ENCODE measurements at regions not wholly inside any gene's neighbourhood (a gene's known extent, or its start where the extent isn't known, plus 50 kb on each side); places are given as distances from the start of the nearest gene placed in this dataset.

DNA sequence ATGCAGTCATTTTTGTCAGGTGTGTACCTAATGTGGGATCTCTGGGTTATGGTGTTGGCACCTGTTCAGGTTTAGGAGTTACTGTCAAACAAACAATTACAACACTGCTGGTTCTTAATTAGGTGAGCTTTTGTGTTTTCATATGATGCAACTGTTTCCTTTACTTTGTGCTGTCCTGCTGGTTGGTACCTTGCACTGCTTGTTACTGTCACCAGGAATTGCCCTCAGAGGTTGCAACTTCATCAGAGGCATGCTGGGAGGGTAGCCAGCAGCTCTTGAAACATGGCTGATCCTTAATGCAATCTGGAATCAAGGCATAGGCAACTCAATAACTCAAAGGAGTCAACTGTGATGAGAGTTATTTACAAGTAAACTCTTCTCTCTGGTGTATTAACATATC lies 400.3 kb downstream of the MIAT start:
- Histone ChIP-seq H3K36me3 (ENCODE audit: insufficient read depth, low read length) (no peaks in the 10 kb centered on the region), H3K27me3 (ENCODE audit: control insufficient read depth, insufficient read depth, low read length) (peaks cover 65% of the 10 kb centered on the region), H3K9ac (ENCODE audit: low read depth, low read length) (no peak overlapping the region), H3K9me3 (replicated peaks; ENCODE audit: low read length) (no peaks in the 10 kb centered on the region), H3K4me2 (ENCODE audit: low read length) (no peak overlapping the region), H3K4me1 (ENCODE audit: control insufficient read depth, insufficient read depth, low read length) (no peaks in the 10 kb centered on the region), H3K4me3 (ENCODE audit: low read length) (no peak overlapping the region)

DNA sequence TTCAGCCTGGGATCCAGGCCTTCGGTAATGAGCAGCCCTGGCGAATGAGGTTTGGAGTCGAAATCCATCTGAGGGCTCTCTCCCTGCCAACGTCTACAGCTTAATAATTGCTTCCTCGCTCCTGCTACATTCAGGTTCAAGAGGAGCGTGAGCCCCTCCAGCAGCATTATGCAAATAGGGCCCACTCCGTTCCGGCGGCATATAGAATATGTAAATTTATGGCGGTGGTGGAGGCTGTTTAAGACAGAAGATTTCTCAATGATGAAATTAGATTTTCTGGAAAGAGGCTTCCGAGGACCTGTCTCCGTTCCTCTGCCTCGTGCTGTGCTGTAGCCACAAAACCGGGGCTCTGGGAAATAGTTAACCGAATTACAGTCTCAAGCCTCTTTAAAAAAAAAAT lies 402.8 kb downstream of the MIAT start:
- H3K27me3 ChIP-seq (ENCODE audit: control insufficient read depth, insufficient read depth, low read length): peaks cover 75% of the 10 kb centered on the region
- H3K4me2 ChIP-seq (ENCODE audit: low read length): no peak overlapping the region
- no peaks in the 10 kb centered on the region for H3K9me3 ChIP-seq (replicated peaks; ENCODE audit: low read length)
- no peaks in the 10 kb centered on the region for H3K36me3 ChIP-seq (ENCODE audit: insufficient read depth, low read length)
- no peak overlapping the region for H3K9ac ChIP-seq (ENCODE audit: low read depth, low read length)
- H3K4me3 ChIP-seq (ENCODE audit: low read length): no peak overlapping the region
- H3K4me1 ChIP-seq (ENCODE audit: control insufficient read depth, insufficient read depth, low read length): no peaks in the 10 kb centered on the region

GRCh38 chr22:27062910-27063309 lies 405.5 kb downstream of the MIAT start:
- Histone ChIP-seq H3K9me3 (replicated peaks; ENCODE audit: low read length) (no peaks in the 10 kb centered on the region), H3K27me3 (ENCODE audit: control insufficient read depth, insufficient read depth, low read length) (peaks cover 75% of the 10 kb centered on the region), H3K4me1 (ENCODE audit: control insufficient read depth, insufficient read depth, low read length) (no peaks in the 10 kb centered on the region), H3K4me3 (ENCODE audit: low read length) (no peak overlapping the region), H3K4me2 (ENCODE audit: low read length) (no peak overlapping the region), H3K9ac (ENCODE audit: low read depth, low read length) (no peak overlapping the region), H3K36me3 (ENCODE audit: insufficient read depth, low read length) (no peaks in the 10 kb centered on the region)

DNA sequence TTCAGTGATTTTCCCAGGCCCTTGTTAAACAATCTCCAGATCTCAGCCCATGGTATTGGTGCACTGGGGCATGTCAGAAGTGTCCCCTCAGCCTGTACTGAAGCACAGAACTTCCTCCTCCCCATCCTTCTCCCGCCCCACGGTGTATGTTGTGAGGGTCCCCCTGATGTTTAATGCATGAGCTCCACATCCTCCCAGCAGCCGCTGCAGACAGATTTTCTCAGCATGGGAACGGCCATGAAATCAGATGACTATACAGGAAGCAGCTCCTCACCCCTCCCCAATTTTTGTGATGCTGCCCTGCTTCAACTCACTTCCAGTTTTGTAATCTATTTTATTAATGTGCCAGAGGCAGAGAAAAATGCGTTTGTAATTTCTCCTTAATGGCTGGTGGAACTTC lies 406.0 kb downstream of the MIAT start:
- Histone ChIP-seq H3K9me3 (replicated peaks; ENCODE audit: low read length) (no peaks in the 10 kb centered on the region), H3K27me3 (ENCODE audit: control insufficient read depth, insufficient read depth, low read length) (peaks cover 75% of the 10 kb centered on the region), H3K36me3 (ENCODE audit: insufficient read depth, low read length) (no peaks in the 10 kb centered on the region), H3K4me2 (ENCODE audit: low read length) (no peak overlapping the region), H3K4me3 (ENCODE audit: low read length) (no peak overlapping the region), H3K4me1 (ENCODE audit: control insufficient read depth, insufficient read depth, low read length) (no peaks in the 10 kb centered on the region), H3K9ac (ENCODE audit: low read depth, low read length) (no peak overlapping the region)

GRCh38 chr22:27063841-27064240 lies 406.5 kb downstream of the MIAT start:
- no peaks in the 10 kb centered on the region for H3K36me3 ChIP-seq (ENCODE audit: insufficient read depth, low read length)
- no peak overlapping the region for H3K9ac ChIP-seq (ENCODE audit: low read depth, low read length)
- H3K4me3 ChIP-seq (ENCODE audit: low read length): no peak overlapping the region
- no peaks in the 10 kb centered on the region for H3K4me1 ChIP-seq (ENCODE audit: control insufficient read depth, insufficient read depth, low read length)
- no peak overlapping the region for H3K4me2 ChIP-seq (ENCODE audit: low read length)
- H3K27me3 ChIP-seq (ENCODE audit: control insufficient read depth, insufficient read depth, low read length): peaks cover 76% of the 10 kb centered on the region
- H3K9me3 ChIP-seq (replicated peaks; ENCODE audit: low read length): no peaks in the 10 kb centered on the region

- H3K4me3 ChIP-seq (ENCODE audit: low read length): no peak overlapping the region
- no peak overlapping the region for H3K9ac ChIP-seq (ENCODE audit: low read depth, low read length)
- no peaks in the 10 kb centered on the region for H3K9me3 ChIP-seq (replicated peaks; ENCODE audit: low read length)
- no peaks in the 10 kb centered on the region for H3K4me1 ChIP-seq (ENCODE audit: control insufficient read depth, insufficient read depth, low read length)
- H3K27me3 ChIP-seq (ENCODE audit: control insufficient read depth, insufficient read depth, low read length): peaks cover 80% of the 10 kb centered on the region
- H3K4me2 ChIP-seq (ENCODE audit: low read length): no peak overlapping the region
- no peaks in the 10 kb centered on the region for H3K36me3 ChIP-seq (ENCODE audit: insufficient read depth, low read length)
These were observed 407.0 kb downstream of the MIAT start for GRCh38 chr22:27064386-27064785.

DNA sequence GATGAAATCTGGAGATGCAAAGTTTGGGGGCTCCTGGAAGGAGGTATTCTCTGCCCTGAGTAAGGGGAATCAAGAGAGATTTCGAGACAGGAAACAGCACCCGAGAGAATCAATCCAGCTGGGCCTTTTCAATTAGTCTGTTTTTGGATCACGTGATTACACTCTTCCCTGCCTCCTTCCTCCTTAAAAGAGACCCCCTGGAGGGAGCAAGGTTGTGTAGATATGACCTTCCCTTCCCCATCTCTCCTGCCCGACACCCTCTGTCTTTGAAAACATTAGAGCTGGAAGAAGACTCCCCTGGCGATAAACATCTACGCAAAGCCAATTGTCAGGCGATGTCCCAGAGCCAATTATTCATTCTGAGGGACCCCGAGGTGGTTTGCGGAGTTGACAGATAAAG lies 407.9 kb downstream of the MIAT start:
- Histone ChIP-seq H3K27me3 (ENCODE audit: control insufficient read depth, insufficient read depth, low read length) (peaks cover 84% of the 10 kb centered on the region), H3K4me3 (ENCODE audit: low read length) (no peak overlapping the region), H3K4me1 (ENCODE audit: control insufficient read depth, insufficient read depth, low read length) (no peaks in the 10 kb centered on the region), H3K4me2 (ENCODE audit: low read length) (no peak overlapping the region), H3K36me3 (ENCODE audit: insufficient read depth, low read length) (no peaks in the 10 kb centered on the region), H3K9me3 (replicated peaks; ENCODE audit: low read length) (no peaks in the 10 kb centered on the region), H3K9ac (ENCODE audit: low read depth, low read length) (no peak overlapping the region)

- Histone ChIP-seq H3K9ac (ENCODE audit: low read depth, low read length) (no peak overlapping the region), H3K4me1 (ENCODE audit: control insufficient read depth, insufficient read depth, low read length) (no peaks in the 10 kb centered on the region), H3K4me3 (ENCODE audit: low read length) (no peak overlapping the region), H3K9me3 (replicated peaks; ENCODE audit: low read length) (no peaks in the 10 kb centered on the region), H3K27me3 (ENCODE audit: control insufficient read depth, insufficient read depth, low read length) (peaks cover 95% of the 10 kb centered on the region), H3K36me3 (ENCODE audit: insufficient read depth, low read length) (no peaks in the 10 kb centered on the region), H3K4me2 (ENCODE audit: low read length) (no peak overlapping the region)
These were observed 409.5 kb downstream of the MIAT start for GRCh38 chr22:27066856-27067255.

- no peak overlapping the region for H3K4me2 ChIP-seq (ENCODE audit: low read length)
- no peaks in the 10 kb centered on the region for H3K9me3 ChIP-seq (replicated peaks; ENCODE audit: low read length)
- H3K4me3 ChIP-seq (ENCODE audit: low read length): no peak overlapping the region
- H3K9ac ChIP-seq (ENCODE audit: low read depth, low read length): no peak overlapping the region
- no peaks in the 10 kb centered on the region for H3K36me3 ChIP-seq (ENCODE audit: insufficient read depth, low read length)
- no peaks in the 10 kb centered on the region for H3K4me1 ChIP-seq (ENCODE audit: control insufficient read depth, insufficient read depth, low read length)
- peaks cover 94% of the 10 kb centered on the region for H3K27me3 ChIP-seq (ENCODE audit: control insufficient read depth, insufficient read depth, low read length)
These were observed 410.7 kb downstream of the MIAT start for GRCh38 chr22:27068121-27068520.

- H3K4me2 ChIP-seq (ENCODE audit: low read length): no peak overlapping the region
- H3K36me3 ChIP-seq (ENCODE audit: insufficient read depth, low read length): no peaks in the 10 kb centered on the region
- H3K9ac ChIP-seq (ENCODE audit: low read depth, low read length): no peak overlapping the region
- H3K4me1 ChIP-seq (ENCODE audit: control insufficient read depth, insufficient read depth, low read length): no peaks in the 10 kb centered on the region
- H3K9me3 ChIP-seq (replicated peaks; ENCODE audit: low read length): no peaks in the 10 kb centered on the region
- no peak overlapping the region for H3K4me3 ChIP-seq (ENCODE audit: low read length)
- H3K27me3 ChIP-seq (ENCODE audit: control insufficient read depth, insufficient read depth, low read length): peaks cover 89% of the 10 kb centered on the region
These were observed 413.2 kb downstream of the MIAT start for GRCh38 chr22:27070594-27070993.

GRCh38 chr22:27073601-27074425 lies 416.4 kb downstream of the MIAT start:
- Histone ChIP-seq H3K27me3 (ENCODE audit: control insufficient read depth, insufficient read depth, low read length) (peaks cover 79% of the 10 kb centered on the region), H3K9ac (ENCODE audit: low read depth, low read length) (no peak overlapping the region), H3K9me3 (replicated peaks; ENCODE audit: low read length) (no peaks in the 10 kb centered on the region), H3K4me3 (ENCODE audit: low read length) (no peak overlapping the region), H3K4me2 (ENCODE audit: low read length) (no peak overlapping the region), H3K4me1 (ENCODE audit: control insufficient read depth, insufficient read depth, low read length) (no peaks in the 10 kb centered on the region), H3K36me3 (ENCODE audit: insufficient read depth, low read length) (no peaks in the 10 kb centered on the region)

DNA sequence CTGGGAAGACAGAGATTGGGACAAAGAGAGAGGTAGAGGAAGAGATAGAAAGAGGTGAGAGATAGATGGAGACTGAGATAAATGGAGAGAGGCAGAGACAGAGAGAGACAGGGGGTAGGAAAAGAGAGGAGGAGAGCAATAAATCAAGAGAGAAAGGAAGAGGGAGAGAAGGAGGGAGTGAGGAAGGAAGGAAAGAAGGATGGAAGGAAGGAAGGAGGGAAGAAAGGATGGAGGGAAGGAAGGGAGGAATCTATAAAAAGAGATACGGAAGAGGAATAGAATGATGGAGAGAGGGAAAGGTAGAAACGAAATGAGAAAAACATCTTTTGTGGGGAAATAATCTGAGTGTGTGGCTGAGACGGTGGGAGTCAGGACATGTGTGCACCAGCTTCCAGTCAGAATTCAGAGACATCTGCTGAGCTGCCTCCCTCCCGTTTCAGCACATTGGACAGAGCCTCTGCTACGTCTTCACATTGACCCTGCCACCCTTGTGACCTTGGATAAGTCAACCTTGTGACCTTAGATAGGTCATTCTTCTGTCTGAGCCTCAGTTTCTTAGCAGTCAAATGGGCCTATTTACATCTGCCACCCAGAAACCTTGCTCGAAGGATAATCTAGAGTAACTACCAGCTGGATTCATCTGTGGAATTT lies 417.8 kb downstream of the MIAT start:
- Histone ChIP-seq H3K4me3 (ENCODE audit: low read length) (no peak overlapping the region), H3K36me3 (ENCODE audit: insufficient read depth, low read length) (no peaks in the 10 kb centered on the region), H3K9ac (ENCODE audit: low read depth, low read length) (no peak overlapping the region), H3K4me1 (ENCODE audit: control insufficient read depth, insufficient read depth, low read length) (no peaks in the 10 kb centered on the region), H3K9me3 (replicated peaks; ENCODE audit: low read length) (no peaks in the 10 kb centered on the region), H3K4me2 (ENCODE audit: low read length) (no peak overlapping the region), H3K27me3 (ENCODE audit: control insufficient read depth, insufficient read depth, low read length) (peaks cover 77% of the 10 kb centered on the region)

All from skeletal muscle satellite cell (primary cell).